ENCODE measurements at regions not wholly inside any gene's neighbourhood (a gene's known extent, or its start where the extent isn't known, plus 50 kb on each side); places are given as distances from the start of the nearest gene placed in this dataset.

DNA sequence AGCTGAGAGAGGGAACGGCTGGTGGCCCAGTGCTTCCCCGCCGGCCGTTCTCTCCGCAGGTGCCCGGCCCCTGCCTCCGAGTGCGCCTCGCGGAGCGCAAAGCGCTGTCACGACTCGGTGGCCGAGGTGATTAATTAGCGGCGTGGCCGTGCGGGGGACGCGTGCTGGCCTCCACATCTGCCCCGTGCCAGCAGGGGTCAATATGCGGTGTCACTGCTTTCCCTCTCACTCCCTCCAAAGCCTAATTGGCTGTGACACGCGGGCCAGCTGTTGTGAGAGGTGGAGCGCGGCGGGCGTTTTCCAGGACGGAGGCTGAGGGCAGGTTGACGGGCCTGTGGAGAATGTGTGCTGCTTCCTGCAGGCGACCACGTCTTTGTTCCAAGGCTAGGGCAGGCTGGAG is 239.0 kb downstream of the LMX1A start:
- Histone ChIP-seq H3K9me3 (no peaks in the 10 kb centered on the region), H3K4me1 (ENCODE audit: insufficient read depth) (no peaks in the 10 kb centered on the region), H3K4me3 (no peak overlapping the region), H3K36me3 (no peaks in the 10 kb centered on the region), H3K27me3 (no peaks in the 10 kb centered on the region), H3K27ac (no peak overlapping the region)
- 2 to 9% (median 7%) methylated on average over 32 to 33 of the region's 33 CpGs for WGBS, 3 donors
- intact Hi-C loops (cut with DNase I) = no loop called here
- TF ChIP-seq POLR2A (IDR thresholded peaks at IDR 0.05) = no peak
- TF ChIP-seq, protein P1, sequence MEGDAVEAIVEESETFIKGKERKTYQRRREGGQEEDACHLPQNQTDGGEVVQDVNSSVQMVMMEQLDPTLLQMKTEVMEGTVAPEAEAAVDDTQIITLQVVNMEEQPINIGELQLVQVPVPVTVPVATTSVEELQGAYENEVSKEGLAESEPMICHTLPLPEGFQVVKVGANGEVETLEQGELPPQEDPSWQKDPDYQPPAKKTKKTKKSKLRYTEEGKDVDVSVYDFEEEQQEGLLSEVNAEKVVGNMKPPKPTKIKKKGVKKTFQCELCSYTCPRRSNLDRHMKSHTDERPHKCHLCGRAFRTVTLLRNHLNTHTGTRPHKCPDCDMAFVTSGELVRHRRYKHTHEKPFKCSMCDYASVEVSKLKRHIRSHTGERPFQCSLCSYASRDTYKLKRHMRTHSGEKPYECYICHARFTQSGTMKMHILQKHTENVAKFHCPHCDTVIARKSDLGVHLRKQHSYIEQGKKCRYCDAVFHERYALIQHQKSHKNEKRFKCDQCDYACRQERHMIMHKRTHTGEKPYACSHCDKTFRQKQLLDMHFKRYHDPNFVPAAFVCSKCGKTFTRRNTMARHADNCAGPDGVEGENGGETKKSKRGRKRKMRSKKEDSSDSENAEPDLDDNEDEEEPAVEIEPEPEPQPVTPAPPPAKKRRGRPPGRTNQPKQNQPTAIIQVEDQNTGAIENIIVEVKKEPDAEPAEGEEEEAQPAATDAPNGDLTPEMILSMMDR (IDR thresholded peaks at IDR 0.05) = no peak
- no peak for TF ChIP-seq EP300 (IDR thresholded peaks at IDR 0.05)
- DNase-seq = no peak

GRCh38 chr1:165116732-165117131 is 239.8 kb downstream of the LMX1A start:
- Histone ChIP-seq H3K4me3 (no peak overlapping the region), H3K4me1 (ENCODE audit: insufficient read depth) (no peaks in the 10 kb centered on the region), H3K27ac (no peak overlapping the region), H3K9me3 (no peaks in the 10 kb centered on the region), H3K36me3 (no peaks in the 10 kb centered on the region), H3K27me3 (no peaks in the 10 kb centered on the region)
- TF ChIP-seq POLR2A (IDR thresholded peaks at IDR 0.05) (no peak), EP300 (IDR thresholded peaks at IDR 0.05) (no peak)
- TF ChIP-seq, protein P1 (IDR thresholded peaks at IDR 0.05) = no peak
- WGBS, 3 donors = 52 to 56% (median 54%) methylated on average over 6 of the region's 6 CpGs
- intact Hi-C loops (cut with DNase I) = no loop called here
- DNase-seq = no peak

DNA sequence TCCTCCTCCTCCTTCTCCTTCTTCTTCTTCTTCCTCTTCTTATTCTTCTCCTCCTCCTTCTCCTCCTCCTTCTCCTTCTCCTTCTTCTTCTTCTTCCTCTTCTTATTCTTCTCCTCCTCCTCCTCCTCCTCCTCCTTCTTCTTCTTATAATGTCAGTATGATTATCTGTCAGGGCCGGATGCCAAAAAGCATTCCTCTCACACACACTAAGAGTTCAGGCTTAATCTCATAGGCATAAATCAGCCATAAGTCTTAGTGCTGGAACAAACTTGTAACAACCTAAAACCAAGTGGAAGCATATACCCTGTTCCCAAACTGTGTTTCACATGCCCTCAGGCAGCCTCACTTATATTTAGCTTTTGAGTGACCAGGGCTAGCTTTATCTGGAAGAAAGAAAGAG is 240.3 kb downstream of the LMX1A start:
- Histone ChIP-seq H3K9me3 (no peaks in the 10 kb centered on the region), H3K4me3 (no peak overlapping the region), H3K27ac (no peak overlapping the region), H3K36me3 (no peaks in the 10 kb centered on the region), H3K4me1 (ENCODE audit: insufficient read depth) (no peaks in the 10 kb centered on the region), H3K27me3 (no peaks in the 10 kb centered on the region)
- TF ChIP-seq, protein P1 (IDR thresholded peaks at IDR 0.05) = no peak
- TF ChIP-seq EP300 (IDR thresholded peaks at IDR 0.05) (no peak), POLR2A (IDR thresholded peaks at IDR 0.05) (no peak)
- DNase-seq = no peak
- 14 to 17% (median 14%) methylated on average over 1 of the region's 1 CpG for WGBS, 3 donors
- intact Hi-C loops (cut with DNase I) = no loop called here

GRCh38 chr1:165114889-165115285 is 241.6 kb downstream of the LMX1A start:
- intact Hi-C loops (cut with DNase I) = no loop called here

More at GRCh38 chr1:165114889-165115285, 241.6 kb downstream of the LMX1A start:
- no peak overlapping the region for H3K27ac ChIP-seq
- no peaks in the 10 kb centered on the region for H3K27me3 ChIP-seq
- no peak for TF ChIP-seq EP300 (IDR thresholded peaks at IDR 0.05)
- TF ChIP-seq, protein P1 (IDR thresholded peaks at IDR 0.05) = no peak
- no peak for TF ChIP-seq POLR2A (IDR thresholded peaks at IDR 0.05)
- no peaks in the 10 kb centered on the region for H3K9me3 ChIP-seq
- DNase-seq = no peak
- no peak overlapping the region for H3K4me3 ChIP-seq
- H3K4me1 ChIP-seq (ENCODE audit: insufficient read depth) = no peaks in the 10 kb centered on the region
- 82 to 88% (median 88%) methylated on average over 6 of the region's 6 CpGs for WGBS, 3 donors
- H3K36me3 ChIP-seq = no peaks in the 10 kb centered on the region
